HCT116 (cell line): ENCODE measurements at regions not wholly inside any gene's neighbourhood (a gene's known extent, or its start where the extent isn't known, plus 50 kb on each side); places are given as distances from the start of the nearest gene placed in this dataset.

ENCODE experiments used
- ATAC-seq: fragments of 200-7000 bp; cut with Tn5 transposase; 2 replicates; pipeline ENCODE4 v1.9.1; 2020; ENCODE audit warnings: mild to moderate bottlenecking, moderate library complexity
- BruUV-seq: library from RNA; stranded (reverse); fragments of 400-500 nt; replicated peaks from 2 replicates; lab custom pipeline; 2021; lab: Mats Ljungman, UMichigan
- CTCF ChIA-PET: fragments of 300-600 bp; sonication (Branson Sonifier 250); formaldehyde crosslinking; loops from one replicate; lab custom pipeline; 2021; ENCODE audit warnings: antibody characterized with exemption; lab: Charles Lee
- POLR2A ChIA-PET: fragments of 300-600, 350-600 bp; sonication (Branson Sonifier 250); formaldehyde crosslinking; loops from one replicate; lab custom pipeline; 2021; ENCODE audit warnings: antibody characterized with exemption; lab: Charles Lee
- RAD21 ChIA-PET, 2 experiments: fragments of 300-600 bp; sonication (Branson Sonifier 250); formaldehyde crosslinking; loops; one replicate each; lab custom pipeline; 2023; ENCODE audit warnings: low total read pairs in 2 of 2; ENCODE audit not compliant: uncharacterized antibody in 2 of 2, unreplicated experiment in 2 of 2, low non-redundant PET in 1 of 2; lab: Charles Lee
- DNase-seq: peaks from one replicate; pipeline ENCODE4 v3.0.0-alpha.2; 2010; ENCODE audit warnings: low read depth, low spot score
- H2AFZ ChIP-seq: fragments of 200-600 bp; shearing (Covaris generic), sonication (generic); 2 replicates; pipeline ENCODE4 v1.6.1; 2017; ENCODE audit warnings: low read depth, mixed run types, mixed read lengths, antibody characterized with exemption, low read length; ENCODE audit not compliant: poor library complexity, severe bottlenecking
- H3K27ac ChIP-seq: 2 replicates; pipeline ENCODE4 v1.5.1; 2012; ENCODE audit warnings: low read depth, low read length
- H3K27me3 ChIP-seq: fragments of 200-600 bp; sonication (generic); 2 replicates; pipeline ENCODE4 v1.6.1; 2016; ENCODE audit warnings: mixed run types, low read length, mixed read lengths; ENCODE audit not compliant: insufficient read depth
- H3K36me3 ChIP-seq, 2 experiments: fragments of 200-500 bp in 1 of 2; fragments of 200-600 bp in 1 of 2; sonication (Bioruptor generic) in 1 of 2; sonication (generic) in 1 of 2; 2 replicates each; pipeline versions ENCODE4 v1.5.1 to v1.6.1; 2014 to 2016; ENCODE audit warnings: low read length in 2 of 2, inconsistent platforms in 1 of 2, mixed read lengths in 1 of 2, mixed run types in 1 of 2; ENCODE audit not compliant: insufficient read depth in 2 of 2, control insufficient read depth in 1 of 2
- H3K4me1 ChIP-seq, 2 experiments: fragments of 200-600 bp in 1 of 2; sonication (generic) in 1 of 2; 2 replicates each; pipeline versions ENCODE4 v1.5.1 to v1.6.1; 2012 to 2017; ENCODE audit warnings: low read length in 2 of 2, inconsistent platforms in 1 of 2, mild to moderate bottlenecking in 1 of 2, mixed read lengths in 1 of 2, mixed run types in 1 of 2, moderate library complexity in 1 of 2; ENCODE audit not compliant: insufficient read depth in 2 of 2, control insufficient read depth in 1 of 2
- H3K4me2 ChIP-seq: fragments of 200-600 bp; sonication (generic); 2 replicates; pipeline ENCODE4 v1.6.1; 2017; ENCODE audit warnings: mixed run types, low read length, mixed read lengths
- H3K4me3 ChIP-seq, 2 experiments: fragments of 200-600 bp in 1 of 2; sonication (generic) in 1 of 2; replicated peaks in 1 of 2; 2 replicates each; pipeline ENCODE4 v1.5.1; 2011 to 2016; ENCODE audit warnings: low read length in 2 of 2, control low read depth in 1 of 2, low read depth in 1 of 2, mild to moderate bottlenecking in 1 of 2, mixed read lengths in 1 of 2, mixed run types in 1 of 2
- H3K79me2 ChIP-seq: fragments of 200-600 bp; sonication (generic); 2 replicates; pipeline ENCODE4 v1.6.1; 2017; ENCODE audit warnings: mild to moderate bottlenecking, mixed run types, low read length, moderate library complexity, mixed read lengths; ENCODE audit not compliant: insufficient read depth
- H3K9ac ChIP-seq: fragments of 200-600 bp; sonication (generic); 2 replicates; pipeline ENCODE4 v1.6.1; 2016; ENCODE audit warnings: low read length, mixed read lengths
- H3K9me2 ChIP-seq: fragments of 200-600 bp; sonication (generic), shearing (Covaris generic); 2 replicates; pipeline ENCODE4 v1.6.1; 2017; ENCODE audit warnings: mixed run types, mild to moderate bottlenecking, moderate library complexity; ENCODE audit not compliant: insufficient read depth
- H3K9me3 ChIP-seq, 2 experiments: fragments of 200-500 bp in 1 of 2; fragments of 200-600 bp in 1 of 2; sonication (Bioruptor generic) in 1 of 2; sonication (generic) in 1 of 2; 2 replicates each; pipeline ENCODE4 v1.6.1; 2014 to 2017; ENCODE audit warnings: low read length in 2 of 2, mixed read lengths in 2 of 2, inconsistent platforms in 1 of 2, low read depth in 1 of 2, mild to moderate bottlenecking in 1 of 2, mixed run types in 1 of 2, moderate library complexity in 1 of 2; ENCODE audit not compliant: control insufficient read depth in 1 of 2, insufficient read depth in 1 of 2
- H4K20me1 ChIP-seq: fragments of 200-600 bp; sonication (generic), shearing (Covaris generic); 2 replicates; pipeline ENCODE4 v1.6.1; 2017; ENCODE audit warnings: mixed run types, mild to moderate bottlenecking, moderate library complexity; ENCODE audit not compliant: insufficient read depth
- ATF3 ChIP-seq: IDR thresholded peaks from 2 replicates; pipeline ENCODE4 v1.6.1; 2012
- CBX3 ChIP-seq: IDR thresholded peaks from 2 replicates; pipeline ENCODE4 v1.6.1; 2012; ENCODE audit warnings: low read depth
- CEBPB ChIP-seq: IDR thresholded peaks from 2 replicates; pipeline ENCODE4 v1.6.1; 2012; ENCODE audit warnings: low read depth
- CTCF ChIP-seq, 3 experiments: fragments of 200-600 bp in 1 of 3; sonication (generic) in 1 of 3; IDR thresholded peaks in 2 of 3; conservative IDR thresholded peaks in 1 of 3; 2 replicates each; pipeline ENCODE4 v1.5.1; 2012 to 2017; ENCODE audit warnings: low read depth in 2 of 3, low read length in 2 of 3, antibody characterized with exemption in 1 of 3, borderline replicate concordance in 1 of 3, control low read depth in 1 of 3, mild to moderate bottlenecking in 1 of 3, mixed read lengths in 1 of 3, mixed run types in 1 of 3, moderate library complexity in 1 of 3; ENCODE audit not compliant: insufficient read depth in 1 of 3
- ELF1 ChIP-seq: IDR thresholded peaks from 2 replicates; pipeline ENCODE4 v1.6.1; 2012; ENCODE audit warnings: low read depth, borderline replicate concordance
- FOSL1 ChIP-seq: IDR thresholded peaks from 2 replicates; pipeline ENCODE4 v1.6.1; 2012; ENCODE audit warnings: low read depth
- MAX ChIP-seq: IDR thresholded peaks from 2 replicates; pipeline ENCODE4 v1.6.1; 2012
- POLR2A ChIP-seq: IDR thresholded peaks from 2 replicates; pipeline ENCODE4 v1.7.0; 2011; ENCODE audit warnings: borderline replicate concordance; ENCODE audit not compliant: insufficient read depth, insufficient read length; ENCODE audit errors: extremely low read depth
- POLR2AphosphoS5 ChIP-seq: IDR thresholded peaks from 2 replicates; pipeline ENCODE4 v1.6.1; 2011; ENCODE audit warnings: mild to moderate bottlenecking, low read depth, low read length, moderate library complexity
- RAD21 ChIP-seq: IDR thresholded peaks from 2 replicates; pipeline ENCODE4 v1.6.1; 2012; ENCODE audit warnings: low read depth, mild to moderate bottlenecking
- REST ChIP-seq: IDR thresholded peaks from 2 replicates; pipeline ENCODE4 v1.6.1; 2012; ENCODE audit warnings: low read depth
- TCF7L2 ChIP-seq: IDR thresholded peaks from 2 replicates; pipeline ENCODE4 v1.7.0; 2011; ENCODE audit warnings: borderline replicate concordance, inconsistent platforms; ENCODE audit not compliant: insufficient read depth, insufficient read length; ENCODE audit errors: extremely low read depth
- ZBTB33 ChIP-seq: IDR thresholded peaks from 2 replicates; pipeline ENCODE4 v1.6.1; 2011; ENCODE audit warnings: mild to moderate bottlenecking, low read length, moderate library complexity; ENCODE audit not compliant: insufficient replicate concordance; ENCODE audit errors: extremely low read depth
- ZFX ChIP-seq: fragments of 450-650 bp; IDR thresholded peaks from 2 replicates; pipeline ENCODE4 v1.6.1; 2017
- ZNF274 ChIP-seq: fragments of 200-500 bp; sonication (Bioruptor generic); IDR thresholded peaks from 2 replicates; pipeline ENCODE4 v1.6.1; 2014; ENCODE audit warnings: mild to moderate bottlenecking, low read depth, low read length, inconsistent platforms
- intact Hi-C: fragments of 100-400 bp; cut with micrococcal nuclease; formaldehyde crosslinking; loops from 2 replicates; pipeline ENCODE4 v1.10.0; 2022

GRCh38 chr7:156118248-156118645, 306.0 kb upstream of the SHH start:
- no peaks in the 10 kb centered on the region for H3K9me2 ChIP-seq
- DNase-seq = no peak
- POLR2A ChIA-PET = no interaction called here
- H4K20me1 ChIP-seq = no peaks in the 10 kb centered on the region
- no peak overlapping the region for H3K27ac ChIP-seq
- H3K79me2 ChIP-seq = no peaks in the 10 kb centered on the region
- no peak overlapping the region for H2AFZ ChIP-seq
- H3K9ac ChIP-seq = no peak overlapping the region
- no TSS peak for BruUV-seq
- ATAC-seq = no peak
- RAD21 ChIA-PET = no interaction called here
- no peak overlapping the region for H3K4me2 ChIP-seq
- no peaks in the 10 kb centered on the region for H3K36me3 ChIP-seq
- intact Hi-C loops = no loop called here
- no peaks in the 10 kb centered on the region for H3K9me3 ChIP-seq
- H3K4me1 ChIP-seq = no peaks in the 10 kb centered on the region
- TF ChIP-seq ZBTB33 (no peak), ELF1 (no peak), CBX3 (no peak), CEBPB (no peak), ZNF274 (no peak), ZFX (no peak), TCF7L2 (no peak), RAD21 (no peak), FOSL1 (no peak), REST (no peak), CTCF (IDR thresholded peaks at IDR 0.05 in 2 of 3, conservative IDR thresholded peaks at IDR 0.05 in 1 of 3; ENCODE audit: borderline replicate concordance in 1 of 3, insufficient read depth in 1 of 3, low read depth in 2 of 3, low read length in 2 of 3) (no peak), POLR2AphosphoS5 (no peak), MAX (no peak), POLR2A (no peak), ATF3 (no peak)
- H3K27me3 ChIP-seq = no peaks in the 10 kb centered on the region
- CTCF ChIA-PET = no interaction called here
- no peak overlapping the region for H3K4me3 ChIP-seq
